GM18861 (cell line): ENCODE measurements at regions not wholly inside any gene's neighbourhood (a gene's known extent, or its start where the extent isn't known, plus 50 kb on each side); places are given as distances from the start of the nearest gene placed in this dataset.

Experiments
- ATAC-seq: cut with Tn5 transposase; IDR thresholded peaks from one replicate; pipeline ENCODE4 v1.9.1; 2021; ENCODE audit not compliant: unreplicated experiment

DNA sequence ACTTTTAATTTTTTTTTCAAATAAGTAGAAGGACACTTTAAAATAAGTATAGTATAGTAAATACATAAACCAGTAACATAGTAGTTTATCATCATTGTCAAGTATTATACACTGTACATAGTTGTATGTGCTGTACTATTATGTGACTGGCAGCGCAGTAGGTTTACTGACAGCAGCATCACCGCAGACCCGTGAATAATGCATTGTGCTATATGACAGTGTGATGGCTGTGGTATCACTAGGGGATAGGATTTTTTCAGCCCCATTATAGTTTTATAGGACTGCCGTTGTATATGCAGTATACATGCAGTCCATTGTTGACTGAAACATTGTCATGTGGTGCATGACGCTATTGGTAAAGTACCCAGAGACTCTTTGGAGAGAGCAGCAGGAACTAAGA lies 306.5 kb downstream of the SQOR start:
- ATAC-seq = no peak

DNA sequence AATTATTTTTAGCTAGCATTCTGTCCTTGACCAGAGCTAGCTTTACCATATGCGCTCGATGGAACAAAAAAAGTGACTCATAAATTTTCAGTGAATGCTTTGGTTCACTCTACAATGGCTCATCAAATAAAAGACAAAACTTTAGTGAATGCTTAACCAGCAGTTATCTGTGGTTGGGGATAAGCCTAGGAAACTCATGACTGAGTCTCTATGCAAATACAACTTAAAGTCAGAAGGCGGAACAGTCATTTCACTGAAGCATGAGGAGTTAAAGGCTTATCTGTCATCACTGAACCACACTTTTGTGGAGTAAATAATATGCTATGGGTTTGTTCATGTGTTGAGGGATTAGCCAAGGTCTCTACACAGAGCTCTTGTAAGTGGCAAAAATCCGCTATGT lies 308.4 kb downstream of the SQOR start:
- peak; percentile 93 for ATAC-seq

GRCh38 chr15:45946111-45946510 lies 311.3 kb downstream of the SQOR start:
- no peak for ATAC-seq

DNA sequence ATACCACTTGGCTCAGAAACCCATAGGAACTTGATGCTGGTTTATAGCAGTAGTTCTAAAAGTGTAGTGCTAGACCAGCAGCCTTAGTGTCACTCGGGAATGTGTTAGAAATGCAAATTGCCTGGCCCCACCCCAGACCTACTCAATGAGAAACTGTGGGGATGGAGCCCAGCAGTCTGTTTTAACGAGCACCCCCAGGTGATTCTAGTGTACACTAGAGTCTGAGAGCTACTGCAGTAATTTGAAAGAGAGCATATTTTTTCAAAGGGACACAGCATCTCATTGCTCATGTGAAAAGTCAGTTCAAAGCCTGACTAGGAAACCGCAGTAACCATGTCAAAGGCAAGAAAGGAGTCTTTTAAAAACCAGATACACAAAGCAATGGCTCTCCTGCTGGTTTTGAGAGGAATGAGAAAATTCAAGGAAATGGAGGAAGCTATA lies 313.4 kb downstream of the SQOR start:
- no peak for ATAC-seq

DNA sequence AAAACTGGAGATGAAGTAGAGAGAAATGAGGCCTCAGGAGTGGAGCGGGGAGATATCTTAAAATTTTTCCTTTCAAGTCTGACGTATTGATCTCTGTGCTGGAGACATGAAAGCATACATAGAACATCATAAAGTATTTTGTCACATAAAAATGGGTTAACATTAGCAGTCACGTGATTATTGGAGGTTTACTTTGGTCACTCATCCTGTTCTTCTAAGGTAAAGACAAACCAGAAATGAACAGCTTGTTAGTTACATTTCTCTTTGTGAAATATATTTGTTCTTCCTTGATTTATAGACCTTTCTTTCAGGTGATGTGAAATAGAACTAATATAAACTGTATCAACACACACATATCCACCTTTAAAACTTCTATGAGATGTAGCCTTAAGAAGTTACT lies 324.1 kb downstream of the SQOR start:
- no peak for ATAC-seq

- ATAC-seq = no peak
Measured at GRCh38 chr15:45962733-45963132, 327.9 kb downstream of the SQOR start.

GRCh38 chr15:45970542-45970941 lies 335.7 kb downstream of the SQOR start:
- ATAC-seq = no peak

DNA sequence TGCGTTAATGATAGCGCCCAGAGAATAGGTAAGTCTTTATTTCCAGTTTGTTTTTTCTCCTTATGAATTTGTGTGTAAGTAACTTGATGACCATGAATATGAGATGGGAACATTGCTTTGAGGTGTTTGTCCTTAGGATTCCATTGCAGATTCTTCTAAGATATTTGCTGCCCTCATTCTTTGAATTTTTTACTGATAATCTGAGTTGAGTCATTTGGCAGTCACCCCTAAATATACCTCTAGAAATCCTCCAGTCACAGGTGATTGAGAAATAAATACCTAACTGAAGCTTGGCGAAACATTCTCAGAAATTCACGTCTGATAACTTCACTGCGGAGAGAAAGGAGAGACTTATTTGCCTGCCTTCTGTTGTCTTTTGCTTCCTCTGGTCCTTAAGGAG lies 345.5 kb downstream of the SQOR start:
- ATAC-seq = no peak

- no peak for ATAC-seq
Measured at GRCh38 chr15:45981625-45982024, 346.8 kb downstream of the SQOR start.

DNA sequence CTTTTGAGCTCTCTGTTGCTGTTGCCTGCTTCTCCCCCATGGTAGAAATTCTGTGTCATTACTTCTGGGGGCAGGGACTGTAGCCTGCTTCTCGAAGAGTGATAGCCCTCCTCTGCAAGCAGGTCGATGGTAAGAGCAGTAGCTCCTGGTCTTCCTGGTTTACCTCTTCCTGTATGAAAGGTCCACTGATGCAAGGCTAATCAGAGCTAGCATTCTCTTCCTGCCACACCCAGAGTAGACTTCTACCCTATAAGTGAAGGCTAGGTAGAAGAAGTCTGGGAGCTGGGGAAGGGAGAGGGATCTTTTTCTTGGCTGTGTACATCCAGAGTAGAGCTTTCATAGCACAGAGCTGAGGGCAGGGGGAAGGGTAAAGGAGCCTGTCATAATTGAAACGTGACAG lies 357.0 kb downstream of the SQOR start:
- ATAC-seq = no peak

- no peak for ATAC-seq
Measured at GRCh38 chr15:45993072-45993471, 358.2 kb downstream of the SQOR start.

- no peak for ATAC-seq
Measured at GRCh38 chr15:45993508-45993907, 358.7 kb downstream of the SQOR start.

GRCh38 chr15:45995800-45996199 lies 361.0 kb downstream of the SQOR start:
- no peak for ATAC-seq

- ATAC-seq = no peak
Measured at GRCh38 chr15:46014532-46014931, 379.7 kb downstream of the SQOR start.

GRCh38 chr15:46034755-46035154 lies 399.9 kb downstream of the SQOR start:
- ATAC-seq = no peak

GRCh38 chr15:46039703-46040102 lies 404.9 kb downstream of the SQOR start:
- ATAC-seq = no peak

DNA sequence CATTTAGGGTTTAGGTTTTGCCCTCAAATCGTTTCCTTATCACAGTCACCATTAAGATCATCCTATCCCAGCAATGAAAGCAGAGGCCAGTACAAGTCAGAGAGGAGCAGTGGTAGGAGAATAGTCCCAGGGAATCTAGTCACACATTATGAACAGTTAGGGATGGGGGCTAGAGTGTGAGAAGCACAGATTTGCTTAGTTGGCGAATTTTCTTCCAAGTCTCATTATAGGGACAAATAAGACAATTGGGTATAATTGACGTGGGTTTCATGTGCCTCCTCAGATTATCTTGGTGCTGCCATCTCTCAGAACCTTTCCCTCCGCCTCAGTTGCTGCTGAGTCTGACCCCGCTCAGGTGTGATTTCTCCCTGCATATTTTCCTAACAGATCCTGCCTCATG lies 407.1 kb downstream of the SQOR start:
- no peak for ATAC-seq

DNA sequence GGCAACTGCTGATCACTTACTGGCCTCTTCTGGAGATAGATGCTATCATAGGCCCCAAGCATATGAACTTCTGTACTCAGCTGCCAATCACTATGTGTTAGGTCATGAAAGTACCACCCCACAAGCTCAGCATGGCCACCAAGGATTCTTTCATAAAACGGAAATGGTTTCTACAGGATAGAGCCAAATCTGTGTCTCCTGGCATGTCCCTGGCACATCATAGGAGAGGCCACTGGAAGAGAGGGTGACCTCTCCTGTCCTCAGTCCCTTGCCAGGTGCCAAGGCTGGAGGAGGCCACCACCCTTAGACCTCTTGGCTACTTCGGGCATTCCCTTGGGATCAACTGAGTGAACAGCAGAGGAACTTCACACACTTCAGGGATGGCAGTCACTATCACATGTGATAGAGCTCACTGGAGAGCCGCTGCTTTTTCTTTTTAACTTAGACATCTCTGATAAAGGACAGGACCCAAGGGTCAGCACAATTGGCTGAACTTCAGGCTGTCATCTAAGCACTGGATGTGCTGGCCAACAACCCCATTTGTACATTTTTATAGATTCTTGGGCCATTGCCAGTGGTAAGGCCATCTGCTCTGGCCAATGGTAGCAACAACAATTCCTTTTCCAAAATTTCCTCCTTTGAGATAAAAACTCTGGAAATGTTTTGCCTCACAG lies 425.2 kb downstream of the SQOR start:
- ATAC-seq = no peak

DNA sequence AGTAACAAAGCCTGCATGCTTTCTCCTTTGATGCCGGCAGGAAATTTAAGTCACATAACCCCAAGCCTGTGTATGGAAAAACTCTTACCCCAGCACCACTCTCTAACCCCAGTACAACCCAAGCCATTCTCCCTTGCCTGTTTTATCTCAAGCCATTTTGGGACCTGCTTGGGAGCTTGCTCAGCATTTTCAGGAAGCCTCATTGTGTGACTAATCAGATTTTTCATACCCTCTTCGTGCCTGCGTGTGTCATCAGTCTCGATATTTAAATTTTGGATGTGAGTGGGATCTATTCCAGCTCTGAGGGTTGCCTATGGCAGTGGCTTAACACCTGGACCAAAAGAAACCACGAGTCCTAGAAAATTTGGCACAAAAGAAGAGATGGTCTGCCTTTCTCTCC lies 426.2 kb downstream of the SQOR start:
- no peak for ATAC-seq

GRCh38 chr15:46077220-46077619 lies 442.4 kb downstream of the SQOR start:
- no peak for ATAC-seq

- ATAC-seq = no peak
Measured at GRCh38 chr15:46079046-46079445, 444.2 kb downstream of the SQOR start.

DNA sequence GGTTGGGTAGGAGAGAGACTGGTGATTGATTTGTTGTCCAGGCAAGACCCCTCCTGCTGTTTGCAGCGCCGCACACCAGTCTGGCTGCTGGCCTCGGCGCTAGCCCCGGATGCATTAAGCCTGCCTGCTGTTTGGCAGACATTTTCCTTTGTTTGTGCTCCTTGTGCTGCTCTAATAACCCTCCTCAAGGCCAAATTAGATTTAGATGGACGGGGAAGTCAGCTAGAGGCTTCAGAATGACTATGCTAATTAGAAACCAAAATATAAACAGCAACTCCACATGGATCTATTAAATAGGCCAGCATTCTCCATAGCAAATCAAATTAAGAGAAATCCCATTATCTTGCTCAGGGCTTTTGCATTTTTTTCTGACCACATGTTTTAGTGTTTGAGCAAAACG lies 445.2 kb downstream of the SQOR start:
- ATAC-seq = no peak
